Amniotic stem cell (primary cell): ENCODE measurements at regions not wholly inside any gene's neighbourhood (a gene's known extent, or its start where the extent isn't known, plus 50 kb on each side); places are given as distances from the start of the nearest gene placed in this dataset.
A peak's percentile ranks its signal among the peaks of the same experiment; 100 is the strongest.

Source experiments
- DNase-seq: peaks from one replicate; lab custom pipeline; 2025; lab: John Stamatoyannopoulos, UW

- DNase-seq, result no peak
These were observed 174.6 kb upstream of the GATB start for GRCh38 chr4:151935411-151935810.

DNA sequence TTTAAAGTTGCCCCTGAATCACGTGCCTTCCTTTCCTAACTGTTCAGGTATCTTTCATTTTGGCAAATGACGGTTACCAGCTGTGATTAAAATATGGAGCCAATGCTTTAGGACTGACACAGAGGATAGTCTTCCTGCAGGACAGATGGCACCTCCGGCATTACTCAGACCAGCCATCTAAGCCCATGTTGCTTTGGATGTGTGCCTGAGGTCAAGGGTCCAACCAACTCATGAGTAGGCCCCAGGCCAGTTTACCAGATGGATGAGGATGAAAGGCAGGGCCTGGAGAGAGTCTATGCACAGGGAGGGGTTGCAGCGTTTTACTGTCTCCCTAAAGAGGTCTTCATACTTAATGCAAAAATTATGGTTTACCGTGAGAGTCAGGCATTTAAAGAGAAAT is 174.0 kb upstream of the GATB start:
- DNase-seq, result no peak

- no peak for DNase-seq
These were observed 172.5 kb upstream of the GATB start for GRCh38 chr4:151933122-151933827.

DNA sequence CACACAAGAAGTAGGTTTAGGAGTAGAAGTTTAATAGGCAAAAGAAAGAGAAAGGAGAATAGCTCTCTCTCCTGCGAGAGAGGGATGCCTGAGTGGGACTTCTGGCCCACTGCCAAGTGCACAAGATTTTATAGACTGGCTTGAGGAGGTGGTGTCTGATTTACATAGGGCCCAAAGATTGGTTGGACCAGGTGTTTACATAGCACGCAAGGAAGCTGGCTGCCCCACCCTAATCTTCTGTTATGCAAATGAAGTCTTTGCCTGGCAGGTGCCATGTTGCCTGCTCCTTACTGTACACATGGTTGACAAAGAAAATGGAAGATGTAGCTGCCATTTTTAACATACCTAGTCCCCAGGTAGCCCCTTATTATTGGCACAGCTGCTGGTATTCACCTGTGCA is 170.8 kb upstream of the GATB start:
- DNase-seq, result no peak

- DNase-seq, result no peak
These were observed 169.6 kb upstream of the GATB start for GRCh38 chr4:151930372-151930771.

GRCh38 chr4:151928112-151928511 is 167.3 kb upstream of the GATB start:
- DNase-seq, result no peak

GRCh38 chr4:151922811-151923210 is 162.0 kb upstream of the GATB start:
- DNase-seq, result no peak

- DNase-seq, result no peak
These were observed 161.5 kb upstream of the GATB start for GRCh38 chr4:151922306-151922705.

DNA sequence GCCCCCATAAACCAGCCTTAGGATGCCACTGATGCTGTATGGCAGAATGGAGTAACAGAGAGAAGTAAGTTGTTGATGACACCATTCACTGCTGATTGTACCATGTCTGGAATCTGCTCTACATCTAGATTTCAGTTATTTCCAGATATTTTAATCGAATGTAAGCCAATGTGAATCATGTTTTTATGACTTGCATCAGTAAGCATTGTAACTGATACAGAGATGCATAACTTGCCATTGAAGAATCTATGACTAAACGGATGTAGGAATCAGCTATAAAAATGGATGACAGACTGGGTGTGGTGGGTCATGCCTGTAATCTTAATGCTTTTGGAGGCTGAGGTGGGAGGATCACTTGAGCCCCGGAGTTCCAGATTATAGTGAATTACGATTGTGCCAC is 161.0 kb upstream of the GATB start:
- peak; percentile 13 for DNase-seq

GRCh38 chr4:151921386-151921785 is 160.6 kb upstream of the GATB start:
- DNase-seq, result no peak

DNA sequence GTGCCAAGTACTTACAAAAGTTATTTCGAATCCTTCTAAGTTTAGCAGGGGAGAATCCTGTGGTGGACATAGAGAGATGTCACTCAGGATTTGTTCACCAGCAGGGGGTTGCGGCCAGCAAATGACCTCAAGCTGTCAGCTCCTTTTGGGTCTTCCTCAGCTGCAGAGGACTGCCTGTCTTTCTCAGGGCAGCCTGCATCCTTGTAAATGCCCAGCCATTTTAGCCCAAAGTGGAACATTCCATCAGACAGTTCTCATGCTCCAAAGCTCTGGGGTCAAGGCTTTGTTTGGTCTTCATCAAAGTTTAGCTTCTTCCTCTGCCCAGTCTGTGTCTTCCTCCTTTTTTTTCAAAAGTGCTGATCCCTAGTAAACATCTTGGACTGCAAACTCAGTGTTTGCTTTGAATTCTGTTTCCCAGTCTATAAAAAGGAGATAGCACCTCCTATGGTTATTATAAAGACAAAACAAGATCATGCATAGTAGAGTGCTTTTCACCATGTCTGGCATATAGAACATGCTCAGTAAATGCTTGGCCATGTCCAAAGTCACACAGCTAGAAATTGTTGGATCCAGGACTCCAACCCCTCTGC is 156.4 kb upstream of the GATB start:
- no peak for DNase-seq

- no peak for DNase-seq
These were observed 151.8 kb upstream of the GATB start for GRCh38 chr4:151912632-151913031.

DNA sequence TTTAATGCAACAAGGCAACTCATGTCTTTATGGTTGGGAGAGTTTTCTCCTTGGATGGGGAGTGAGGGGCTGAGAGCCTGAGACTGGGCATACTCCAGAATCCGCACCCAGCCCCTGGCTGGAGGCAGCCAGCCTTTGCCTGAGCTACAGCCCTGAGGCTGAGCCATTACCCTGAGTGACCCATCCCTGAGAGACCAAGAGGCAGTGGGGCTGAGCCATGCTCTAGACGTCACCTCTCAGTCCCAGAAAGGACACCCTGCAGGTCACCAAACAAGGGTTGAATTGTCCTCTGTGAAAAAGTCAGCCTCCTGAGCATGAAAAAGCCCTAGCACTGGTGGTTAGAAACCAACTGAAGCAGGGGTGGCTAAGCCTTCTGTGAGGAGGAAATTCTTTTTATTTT is 151.2 kb upstream of the GATB start:
- no peak for DNase-seq

GRCh38 chr4:151908734-151909497 is 148.1 kb upstream of the GATB start:
- DNase-seq, result no peak

DNA sequence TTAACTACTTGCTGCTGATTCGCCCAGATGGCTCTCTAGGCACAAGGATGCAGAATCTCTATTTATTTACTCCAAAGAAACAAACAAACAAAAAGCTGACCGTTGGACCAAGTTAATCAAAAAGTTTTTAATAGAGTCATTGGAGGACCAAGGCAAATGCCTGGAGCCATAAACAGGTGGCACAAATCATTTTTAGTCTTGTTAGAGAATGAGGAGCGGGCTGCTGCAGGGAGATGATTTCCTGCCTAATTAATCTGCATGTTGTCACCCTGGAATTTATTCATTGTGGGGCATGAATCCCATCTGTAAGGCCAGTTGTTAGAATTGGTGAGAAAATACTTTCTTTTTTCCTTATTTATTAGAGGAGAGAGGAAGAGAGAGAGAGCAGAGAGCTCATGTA is 147.4 kb upstream of the GATB start:
- DNase-seq, result no peak

- no peak for DNase-seq
These were observed 145.6 kb upstream of the GATB start for GRCh38 chr4:151906438-151906837.

- DNase-seq, result no peak
These were observed 144.4 kb upstream of the GATB start for GRCh38 chr4:151905197-151905596.

DNA sequence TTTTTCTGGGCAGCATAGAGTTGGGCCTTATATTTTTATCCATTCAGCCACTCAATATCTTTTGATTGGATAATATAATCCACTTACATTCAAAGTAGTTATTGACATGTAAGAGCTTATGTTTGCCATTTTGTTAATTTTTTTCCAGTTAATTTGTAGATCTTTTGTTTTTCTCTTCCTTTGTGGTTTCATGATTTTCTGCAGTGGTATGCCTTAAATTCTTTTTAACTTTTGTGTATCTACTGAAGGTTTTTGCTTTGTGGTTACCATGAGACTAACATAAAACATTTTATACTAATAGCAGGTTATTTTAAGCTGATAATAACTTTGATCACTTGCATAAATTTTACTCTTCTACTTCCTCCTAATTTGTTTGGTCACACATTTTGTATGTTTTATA is 140.8 kb upstream of the GATB start:
- no peak for DNase-seq

GRCh38 chr4:151896880-151897279 is 136.1 kb upstream of the GATB start:
- no peak for DNase-seq

DNA sequence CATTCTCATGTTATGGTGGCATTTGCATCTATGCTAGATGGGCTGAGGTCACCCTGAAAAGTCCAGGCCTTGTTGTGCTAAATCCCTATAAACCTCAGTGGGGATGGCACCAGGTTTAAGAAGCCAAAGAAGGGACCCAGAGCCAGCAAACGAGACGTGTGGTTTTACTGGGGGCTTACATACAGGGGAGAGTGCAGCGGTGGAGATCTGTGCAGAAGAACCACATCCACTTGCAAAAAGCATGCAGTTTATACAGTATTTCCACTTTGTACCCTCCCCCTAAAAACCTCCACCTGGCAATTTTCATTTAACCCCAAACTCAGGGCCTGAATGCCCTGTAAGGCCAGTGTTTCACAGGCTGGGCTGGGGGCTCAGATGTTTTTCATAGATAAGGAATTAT is 134.9 kb upstream of the GATB start:
- DNase-seq, result no peak

DNA sequence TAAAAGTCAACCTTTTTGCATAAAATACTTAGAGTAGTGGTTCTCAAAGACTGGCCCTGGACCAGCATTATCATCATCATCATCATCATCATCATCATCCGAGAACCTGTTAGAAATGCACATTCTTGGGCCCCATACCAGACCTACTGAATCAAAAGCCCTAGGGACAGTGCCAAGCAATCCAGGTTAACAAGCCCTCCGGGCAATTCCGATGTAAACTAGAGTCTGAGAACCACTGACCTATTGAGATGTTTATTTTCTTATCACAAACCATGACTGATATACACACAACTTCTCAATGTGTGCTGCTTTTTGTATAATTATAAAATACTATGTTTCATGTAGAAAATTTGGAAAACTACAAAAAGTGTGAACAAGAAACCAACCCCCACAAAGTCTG is 133.4 kb upstream of the GATB start:
- no peak for DNase-seq

- DNase-seq, result no peak
These were observed 127.6 kb upstream of the GATB start for GRCh38 chr4:151888367-151888866.

- no peak for DNase-seq
These were observed 127.0 kb upstream of the GATB start for GRCh38 chr4:151887816-151888180.
